SKM-1 (cell line): ENCODE measurements at regions not wholly inside any gene's neighbourhood (a gene's known extent, or its start where the extent isn't known, plus 50 kb on each side); places are given as distances from the start of the nearest gene placed in this dataset.
"Not testable (repeated sequence)": the region's sequence is repeated elsewhere in the genome, so short reads cannot be mapped to it uniquely, and the experiment has no call there.

Experiments used
- DNase-seq: peaks from one replicate; lab custom pipeline; 2025; ENCODE audit not compliant: unreplicated experiment; lab: John Stamatoyannopoulos, UW

- no peak for DNase-seq
Observed at GRCh38 chr1:194062962-194063361, 876.5 kb upstream of the B3GALT2 start.

GRCh38 chr1:194062526-194062925 lies 876.1 kb upstream of the B3GALT2 start:
- no peak for DNase-seq

GRCh38 chr1:194060481-194060880 lies 874.1 kb upstream of the B3GALT2 start:
- DNase-seq: no peak

GRCh38 chr1:194058268-194058667 lies 871.9 kb upstream of the B3GALT2 start:
- DNase-seq: not testable (repeated sequence)

- no peak for DNase-seq
Observed at GRCh38 chr1:194056169-194056568, 869.8 kb upstream of the B3GALT2 start.

DNA sequence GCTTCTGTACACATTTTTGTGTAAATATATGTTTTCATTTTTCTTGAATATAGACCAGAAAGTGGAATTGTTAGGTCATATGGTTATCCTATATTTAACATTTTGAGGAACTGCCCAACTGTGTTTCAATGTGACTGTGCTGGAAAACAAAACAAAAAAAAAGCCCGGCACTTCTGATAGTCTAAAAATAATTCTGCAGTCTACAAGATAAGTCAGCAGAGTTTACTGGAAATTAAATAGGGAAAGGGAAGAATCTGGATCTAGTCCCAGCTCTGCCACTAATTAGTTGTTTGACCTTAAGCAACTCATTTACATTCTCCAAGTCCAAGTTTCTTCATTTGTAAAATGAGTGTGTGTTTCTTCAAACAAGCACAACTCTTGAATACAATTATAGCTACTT lies 869.1 kb upstream of the B3GALT2 start:
- no peak for DNase-seq

- DNase-seq: no peak
Observed at GRCh38 chr1:194052514-194053338, 866.3 kb upstream of the B3GALT2 start.

GRCh38 chr1:194047921-194048320 lies 861.5 kb upstream of the B3GALT2 start:
- DNase-seq: no peak

GRCh38 chr1:194047206-194047605 lies 860.8 kb upstream of the B3GALT2 start:
- no peak for DNase-seq

DNA sequence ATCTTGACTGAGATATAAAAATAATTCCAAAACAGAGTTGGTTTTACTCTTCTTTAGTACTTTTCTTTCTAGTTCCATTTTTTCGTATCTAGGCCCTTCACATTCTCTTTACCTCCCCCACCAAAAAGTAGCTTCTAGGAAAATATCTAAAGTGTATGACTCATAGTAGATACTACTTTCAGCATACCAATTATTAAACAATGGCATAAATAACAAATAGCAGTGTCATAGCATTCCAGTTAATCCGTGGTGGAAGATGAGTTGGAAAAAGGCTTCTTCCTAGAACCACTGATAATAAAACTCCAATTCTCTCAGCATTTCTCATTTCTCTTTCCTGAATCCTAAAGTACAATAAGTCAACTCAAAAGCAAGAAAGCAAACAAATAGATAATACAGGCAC lies 859.0 kb upstream of the B3GALT2 start:
- no peak for DNase-seq

DNA sequence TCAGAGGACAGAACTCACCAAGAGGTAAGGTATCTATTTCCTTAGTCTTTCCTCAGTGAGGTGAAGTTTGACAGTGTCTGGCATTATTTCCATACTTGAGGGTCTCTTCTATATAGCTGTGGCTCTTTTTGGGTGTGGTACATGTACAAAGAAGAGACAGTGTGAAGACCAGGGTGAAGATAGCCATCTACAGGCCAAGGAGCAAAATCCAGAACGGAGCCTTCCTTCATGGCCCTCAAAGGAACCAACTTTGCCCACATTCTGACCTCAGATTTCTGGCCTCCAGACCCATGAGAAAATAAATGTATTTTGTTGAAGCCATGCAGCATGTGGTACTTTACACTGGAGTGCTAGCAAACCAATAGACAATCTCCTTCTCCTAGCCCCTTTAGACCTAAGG lies 858.5 kb upstream of the B3GALT2 start:
- DNase-seq: no peak

GRCh38 chr1:194043984-194044755 lies 857.8 kb upstream of the B3GALT2 start:
- no peak for DNase-seq

GRCh38 chr1:194042736-194043135 lies 856.3 kb upstream of the B3GALT2 start:
- DNase-seq: no peak

DNA sequence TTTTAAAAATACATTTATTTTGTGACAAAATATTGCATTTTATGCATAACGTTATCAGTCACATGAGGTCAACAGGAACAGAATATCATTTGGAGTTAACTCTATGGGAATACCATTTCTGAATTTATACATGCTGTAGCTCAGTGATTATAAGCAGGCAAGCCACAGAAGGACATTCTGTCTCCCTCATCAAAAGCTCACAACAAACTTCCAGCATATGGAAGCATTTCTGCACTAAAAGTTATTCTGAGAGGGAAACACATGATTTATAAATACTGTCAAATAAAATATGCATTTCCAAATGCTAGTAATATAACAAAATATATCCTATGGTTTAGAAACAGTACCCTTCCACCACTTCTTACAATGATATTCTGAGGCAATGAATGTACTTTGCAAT lies 854.1 kb upstream of the B3GALT2 start:
- DNase-seq: no peak

DNA sequence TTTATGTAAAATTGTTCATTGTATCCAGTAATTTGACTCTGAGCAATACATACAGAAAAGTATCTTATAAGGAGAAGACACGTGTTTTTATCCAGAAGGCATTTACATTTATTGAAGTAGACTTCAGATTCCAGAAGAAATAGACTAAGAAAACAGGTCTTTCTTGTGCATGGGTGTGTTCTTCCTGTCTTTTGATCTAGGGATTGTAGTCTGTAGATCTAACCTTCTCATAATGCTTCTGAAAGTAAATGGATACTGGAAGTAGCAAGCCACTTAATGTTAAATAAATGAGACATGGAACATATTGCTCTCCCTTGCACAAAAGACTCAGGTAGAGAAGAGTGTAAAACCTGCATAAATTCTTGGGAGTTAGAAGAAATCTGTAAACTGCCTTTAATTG lies 853.2 kb upstream of the B3GALT2 start:
- no peak for DNase-seq

DNA sequence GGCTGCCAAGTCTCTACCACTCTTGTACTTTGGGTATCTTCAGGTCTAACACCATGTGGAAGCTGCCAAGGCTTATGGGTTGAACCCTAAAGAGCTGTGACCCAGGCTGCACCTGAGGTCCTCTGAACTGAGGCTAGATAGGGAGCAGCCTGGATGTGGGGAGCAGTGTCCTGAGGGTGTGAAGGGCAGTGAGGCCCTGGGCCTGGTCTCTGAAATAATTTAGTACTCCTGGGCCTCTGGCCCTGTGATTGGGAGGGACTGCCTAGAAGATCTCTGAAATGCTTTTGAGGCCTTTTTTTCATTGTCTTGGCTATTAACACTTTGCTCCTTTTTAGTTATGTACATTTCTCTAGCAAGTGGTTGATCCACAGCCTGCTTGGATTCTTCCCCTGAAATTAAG lies 847.2 kb upstream of the B3GALT2 start:
- DNase-seq: no peak

GRCh38 chr1:194028002-194028401 lies 841.6 kb upstream of the B3GALT2 start:
- no peak for DNase-seq

DNA sequence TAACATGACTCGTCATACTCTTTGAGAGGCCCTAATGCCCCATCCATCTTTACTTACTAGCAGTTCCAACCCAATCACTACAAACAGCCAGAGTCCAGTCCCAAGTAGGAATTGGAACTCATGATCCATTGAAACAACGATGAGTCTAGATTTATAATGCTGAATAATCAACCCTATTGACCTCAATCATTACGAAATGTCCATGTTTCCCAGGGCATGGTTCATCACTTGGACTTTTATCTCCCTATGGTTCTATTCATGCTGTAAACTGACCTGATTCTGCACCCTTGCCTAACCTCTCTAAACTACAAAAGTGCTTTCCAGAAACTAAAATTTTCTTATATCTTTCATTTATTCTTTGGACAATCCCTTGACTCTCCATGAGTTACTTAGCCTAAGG lies 840.0 kb upstream of the B3GALT2 start:
- DNase-seq: no peak

DNA sequence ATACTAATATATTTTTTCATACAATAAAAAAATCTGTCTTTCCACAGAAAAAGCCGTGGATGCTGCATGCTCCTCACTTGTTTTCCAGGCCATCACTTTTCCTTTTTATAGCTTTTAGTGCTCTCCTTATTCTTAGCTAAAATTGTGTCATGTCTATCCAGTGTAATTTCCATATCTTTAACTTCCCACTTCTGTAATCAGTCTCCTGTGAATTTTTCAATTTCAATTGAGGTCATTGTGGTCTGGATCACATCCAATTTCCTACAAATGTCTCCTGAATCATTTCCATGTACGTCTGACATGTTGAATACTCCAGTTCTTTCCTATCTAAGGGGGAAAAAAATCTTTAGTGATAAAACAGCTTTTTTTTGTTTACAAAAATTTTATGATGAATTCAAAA lies 838.2 kb upstream of the B3GALT2 start:
- no peak for DNase-seq

DNA sequence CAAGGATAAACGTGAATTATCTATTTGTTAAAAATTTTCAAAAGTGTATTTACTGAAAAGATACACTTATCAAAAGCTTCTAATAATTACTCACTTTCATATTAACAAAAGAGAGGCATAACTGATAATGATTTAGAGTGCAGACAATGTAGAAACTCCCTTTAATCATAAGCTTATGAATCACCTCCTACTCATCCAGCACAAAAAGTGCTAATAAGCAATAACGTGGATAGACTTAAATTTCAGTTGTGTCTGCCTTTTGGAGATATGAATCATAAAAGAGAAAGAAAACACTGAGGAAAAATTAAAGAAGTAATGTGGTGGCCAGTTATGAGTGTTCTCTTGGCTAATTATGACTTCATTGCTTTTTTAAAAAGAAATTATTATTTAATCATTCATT lies 827.6 kb upstream of the B3GALT2 start:
- DNase-seq: no peak

- no peak for DNase-seq
Observed at GRCh38 chr1:194013561-194013960, 827.1 kb upstream of the B3GALT2 start.

- DNase-seq: no peak
Observed at GRCh38 chr1:194004146-194004545, 817.7 kb upstream of the B3GALT2 start.
